22Rv1 (cell line): ENCODE measurements at regions not wholly inside any gene's neighbourhood (a gene's known extent, or its start where the extent isn't known, plus 50 kb on each side); places are given as distances from the start of the nearest gene placed in this dataset.

Experiments
- H3K27ac ChIP-seq: fragments of 450-650 bp; 2 replicates; pipeline ENCODE4 v1.5.1; 2017
- CTCF ChIP-seq: fragments of 450-650 bp; IDR thresholded peaks from 2 replicates; pipeline ENCODE4 v1.5.1; 2017; ENCODE audit warnings: mild to moderate bottlenecking
- ZFX ChIP-seq: fragments of 450-650 bp; IDR thresholded peaks from 2 replicates; pipeline ENCODE4 v1.6.1; 2017; ENCODE audit warnings: antibody characterized with exemption, borderline replicate concordance

- no peak for TF ChIP-seq CTCF
- TF ChIP-seq ZFX = no peak
- no peak overlapping the region for H3K27ac ChIP-seq
Measured at GRCh38 chr13:55266644-55267043, 1874.1 kb upstream of the PRR20A start.

GRCh38 chr13:55298201-55298600, 1842.5 kb upstream of the PRR20A start:
- TF ChIP-seq ZFX (no peak), CTCF (no peak)
- no peak overlapping the region for H3K27ac ChIP-seq

DNA sequence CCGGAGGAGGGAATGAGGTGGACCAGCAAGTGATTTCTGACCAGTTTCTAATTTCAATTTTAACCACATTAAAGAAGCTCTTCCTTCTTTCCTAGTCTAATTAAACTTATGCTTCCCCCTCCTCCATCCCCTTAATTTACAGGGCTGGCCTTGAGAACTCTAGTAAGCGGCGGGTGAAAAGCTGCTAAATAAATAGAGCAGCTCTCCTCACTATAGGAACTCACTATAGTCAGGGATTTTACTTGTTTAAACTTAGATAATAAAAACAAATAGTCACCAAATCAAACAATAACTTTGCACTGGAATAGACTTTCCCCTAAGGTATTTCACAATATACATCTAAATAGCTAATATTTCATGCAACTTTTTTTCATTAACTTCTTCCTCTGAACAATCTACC, 1838.2 kb upstream of the PRR20A start:
- TF ChIP-seq ZFX (no peak), CTCF (no peak)
- no peak overlapping the region for H3K27ac ChIP-seq

GRCh38 chr13:55307909-55308308, 1832.8 kb upstream of the PRR20A start:
- TF ChIP-seq ZFX = no peak
- no peak overlapping the region for H3K27ac ChIP-seq

GRCh38 chr13:55341891-55342290, 1798.8 kb upstream of the PRR20A start:
- no peak overlapping the region for H3K27ac ChIP-seq
- TF ChIP-seq CTCF (no peak), ZFX (no peak)

GRCh38 chr13:55345224-55345623, 1795.5 kb upstream of the PRR20A start:
- TF ChIP-seq ZFX (no peak), CTCF (no peak)
- H3K27ac ChIP-seq = no peak overlapping the region

- TF ChIP-seq CTCF = no peak
- TF ChIP-seq ZFX = no peak
- no peak overlapping the region for H3K27ac ChIP-seq
Measured at GRCh38 chr13:55347528-55347927, 1793.2 kb upstream of the PRR20A start.

GRCh38 chr13:55359067-55359466, 1781.7 kb upstream of the PRR20A start:
- H3K27ac ChIP-seq = no peak overlapping the region
- TF ChIP-seq ZFX (no peak), CTCF (0 out of 2 replicates have a peak, but pooled peaks have one; percentile 12)
